SK-N-SH treated with all-trans-retinoic acid at 6 μM for 48 hours (cell line): ENCODE measurements at regions not wholly inside any gene's neighbourhood (a gene's known extent, or its start where the extent isn't known, plus 50 kb on each side); places are given as distances from the start of the nearest gene placed in this dataset.

Experiments
- CSRNP3 ChIP-seq: fragments of 250-450 bp; sonication (Bioruptor Pico); IDR thresholded peaks from 2 replicates; pipeline ENCODE4 v1.5.1; 2021; ENCODE audit warnings: mild to moderate bottlenecking, moderate library complexity
- OSR1 ChIP-seq: fragments of 250-450 bp; sonication (Bioruptor Pico); IDR thresholded peaks from 2 replicates; pipeline ENCODE4 v1.8.0; 2022; ENCODE audit warnings: moderate library complexity, mild to moderate bottlenecking, inconsistent platforms

- TF ChIP-seq OSR1 (no peak), CSRNP3 (CRISPR knock-in tag) (no peak)
These were observed 395.1 kb downstream of the GLRX3 start for GRCh38 chr10:130531312-130531711.
